Stimulated activated CD4-positive, alpha-beta T cell treated with anti-CD3 and anti-CD28 coated beads, Interleukin-2, amount 100 ng/mL, for 48 hours (primary cell): ENCODE measurements at regions not wholly inside any gene's neighbourhood (a gene's known extent, or its start where the extent isn't known, plus 50 kb on each side); places are given as distances from the start of the nearest gene placed in this dataset.

Source experiments
- DNase-seq, 2 donors: peaks; one replicate each; pipeline ENCODE4 v3.0.0-alpha.2; 2020

- DNase-seq: no peak
Measured at GRCh38 chr13:24085662-24086061, 74.9 kb upstream of the SPATA13 start.

DNA sequence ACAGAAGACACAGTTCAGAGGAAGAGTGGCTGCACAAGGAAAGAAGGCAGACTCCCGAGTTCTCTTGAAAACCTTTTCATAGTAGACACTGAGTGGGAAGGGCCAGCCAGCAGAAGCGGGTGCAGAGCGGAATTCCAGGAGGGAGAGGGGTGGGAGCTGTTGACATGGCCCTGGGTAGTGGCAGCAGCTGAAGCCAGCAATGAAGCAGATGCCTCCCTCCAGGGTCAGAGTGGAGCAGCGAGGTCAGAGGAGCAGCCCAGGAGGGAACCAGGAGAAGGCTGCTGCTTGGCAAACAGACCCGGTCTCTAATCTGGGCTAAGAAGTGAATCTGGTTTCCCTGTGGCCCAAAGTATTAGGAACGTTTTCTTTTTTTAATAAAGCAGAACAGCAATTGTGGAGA lies 73.9 kb upstream of the SPATA13 start:
- no peak for DNase-seq

GRCh38 chr13:24087605-24088225 lies 72.8 kb upstream of the SPATA13 start:
- no peak for DNase-seq

DNA sequence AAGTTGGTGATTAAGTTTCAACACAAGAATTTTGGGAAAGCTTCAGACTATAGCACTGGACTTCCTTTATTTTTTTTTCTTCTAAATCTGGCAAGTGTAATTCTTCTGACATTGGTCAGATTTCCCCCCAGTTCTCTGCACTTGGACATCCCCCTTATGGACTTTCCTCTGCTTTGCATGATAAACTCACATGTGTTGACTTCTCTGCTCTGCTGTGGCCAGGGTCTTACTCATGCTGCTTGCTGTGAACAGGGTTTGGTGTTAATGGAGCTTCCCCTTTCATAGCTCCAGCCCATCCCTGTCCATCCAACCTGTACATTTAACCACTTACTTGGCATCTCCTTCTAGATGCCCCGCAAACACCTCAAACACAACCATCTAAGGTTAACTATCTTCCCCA lies 70.5 kb upstream of the SPATA13 start:
- no peak for DNase-seq

GRCh38 chr13:24091080-24091479 lies 69.4 kb upstream of the SPATA13 start:
- DNase-seq: no peak

GRCh38 chr13:24092108-24092507 lies 68.4 kb upstream of the SPATA13 start:
- DNase-seq: no peak

DNA sequence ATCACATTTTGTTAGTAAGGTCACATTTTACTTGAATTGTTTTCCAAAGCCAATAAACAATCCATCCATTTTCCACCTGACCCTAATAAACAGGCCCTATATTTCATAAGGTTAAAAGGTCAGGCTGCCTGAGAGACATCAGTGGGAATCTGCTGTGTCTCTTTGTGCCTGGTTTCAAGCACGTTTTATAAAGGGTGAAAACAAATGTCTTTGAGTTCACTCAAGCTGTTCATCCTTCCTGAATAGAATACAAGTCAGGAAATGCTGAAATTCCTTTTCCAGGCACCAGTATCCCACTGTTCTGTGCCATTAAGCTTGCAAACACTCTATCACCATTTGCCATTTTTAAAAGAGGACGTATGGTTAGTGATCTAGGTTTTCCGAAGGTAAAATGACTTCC lies 67.5 kb upstream of the SPATA13 start:
- no peak for DNase-seq

DNA sequence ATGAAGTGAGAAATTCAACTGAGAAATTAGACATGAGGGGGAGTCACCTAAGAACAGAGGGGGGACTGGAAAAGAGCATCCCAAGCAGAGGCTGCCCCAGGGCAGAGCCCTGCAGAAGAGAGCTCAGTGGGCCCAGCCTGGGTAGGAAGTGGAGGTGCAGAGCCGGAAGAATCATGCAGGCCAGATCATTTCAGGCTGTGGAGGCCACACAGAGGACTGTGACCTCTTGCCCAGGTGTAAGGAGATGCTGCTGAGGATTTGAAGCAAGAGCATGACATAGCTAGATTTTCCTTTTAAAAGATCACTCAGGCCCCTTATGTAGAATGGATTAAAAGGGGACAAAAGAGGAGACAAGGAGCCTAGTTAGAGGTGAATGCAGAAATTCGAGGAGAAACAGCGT lies 63.9 kb upstream of the SPATA13 start:
- DNase-seq: no peak

DNA sequence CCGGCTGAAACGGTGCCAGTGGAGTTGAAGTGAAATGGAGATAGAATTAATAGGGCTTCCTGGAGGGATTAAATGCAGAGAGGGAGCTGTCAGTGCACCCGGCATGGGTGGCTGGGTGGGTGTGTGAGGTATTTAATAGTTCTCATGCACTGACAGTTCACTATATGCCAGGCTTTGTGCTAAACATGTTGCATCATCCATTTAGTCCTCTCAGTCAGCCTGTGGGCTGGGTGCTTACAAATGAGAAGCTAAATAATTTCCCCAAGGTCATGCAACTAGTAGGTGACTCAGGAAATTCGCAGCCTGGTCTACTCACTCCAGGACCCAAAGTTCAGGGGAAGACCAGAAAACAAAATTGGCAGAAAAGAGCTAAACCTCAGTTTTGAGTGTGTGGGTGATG lies 63.5 kb upstream of the SPATA13 start:
- DNase-seq: peak; percentile 24 to 28

GRCh38 chr13:24097667-24098066 lies 62.9 kb upstream of the SPATA13 start:
- peak; percentile 9 to 11 for DNase-seq

GRCh38 chr13:24099490-24099889 lies 61.0 kb upstream of the SPATA13 start:
- DNase-seq: no peak

- no peak for DNase-seq
Measured at GRCh38 chr13:24100188-24100587, 60.3 kb upstream of the SPATA13 start.

GRCh38 chr13:24103782-24104372 lies 56.6 kb upstream of the SPATA13 start:
- no peak for DNase-seq

DNA sequence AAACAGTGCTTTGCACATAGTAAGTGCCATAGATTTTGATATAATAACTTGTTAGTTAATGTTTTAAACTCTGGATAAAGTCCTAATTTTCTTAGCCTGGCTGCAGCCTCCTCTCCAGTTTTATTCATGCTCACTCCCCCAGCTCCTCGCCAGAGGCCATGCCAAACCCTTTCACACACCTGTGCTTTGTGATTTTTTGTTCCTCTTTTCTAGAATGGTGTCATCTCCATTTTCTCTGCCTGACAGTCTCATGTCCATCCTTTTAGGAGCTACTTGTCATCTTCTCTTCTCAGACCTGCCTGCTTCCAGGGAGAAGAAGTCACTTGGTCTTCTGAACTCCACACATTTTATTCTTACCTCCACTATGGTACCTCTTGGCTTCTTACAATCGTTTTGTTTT lies 55.8 kb upstream of the SPATA13 start:
- no peak for DNase-seq

DNA sequence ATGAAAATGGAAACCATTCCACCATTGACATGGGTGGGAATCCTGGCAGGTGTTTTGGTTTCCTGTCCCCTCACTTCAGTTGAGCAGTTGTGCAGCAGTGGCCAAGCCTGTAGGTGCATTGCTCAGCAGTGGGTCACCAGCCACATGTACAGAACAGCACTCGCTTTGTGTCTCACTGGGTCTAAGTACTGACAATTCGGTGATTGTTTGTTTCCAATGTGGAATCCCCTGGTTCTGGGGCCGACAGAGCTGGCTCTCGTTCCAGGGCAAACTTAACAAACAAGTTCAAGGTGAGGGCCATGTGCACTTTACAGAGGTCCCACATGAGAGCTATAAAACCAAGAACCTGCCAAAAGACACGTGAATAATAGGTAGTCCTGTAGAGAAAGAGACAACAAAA lies 54.1 kb upstream of the SPATA13 start:
- DNase-seq: no peak

DNA sequence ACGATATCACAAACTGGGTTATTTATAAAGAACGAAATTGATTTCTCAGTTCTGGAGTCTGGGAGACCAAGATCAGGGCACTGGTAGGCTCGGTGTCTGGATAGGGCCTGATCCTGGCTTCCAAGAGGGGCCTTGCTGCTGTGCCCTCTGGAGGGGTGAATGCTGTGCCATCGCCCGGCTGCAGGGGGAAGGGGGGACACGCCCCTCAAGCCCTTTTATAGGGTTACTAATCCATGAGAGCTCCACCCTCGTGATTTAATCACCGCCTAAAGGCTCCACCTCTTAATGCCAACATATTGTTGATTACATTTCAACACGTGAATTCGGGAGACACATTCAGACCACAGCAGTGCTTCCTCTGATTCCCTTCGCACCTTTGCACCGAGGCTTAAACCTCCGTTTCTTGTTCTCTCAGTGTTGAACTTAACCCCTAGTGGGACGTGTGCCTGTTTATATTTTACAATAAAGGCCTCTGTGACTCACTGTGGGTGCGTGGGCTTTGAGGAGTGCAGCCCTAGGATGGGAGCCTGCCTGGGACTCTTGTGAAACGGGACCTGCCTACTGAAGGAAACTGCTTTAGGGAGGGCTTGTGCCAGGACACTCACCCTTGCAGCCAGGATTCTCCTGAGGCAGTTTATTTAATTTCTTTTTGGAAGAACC lies 52.4 kb upstream of the SPATA13 start:
- no peak for DNase-seq

DNA sequence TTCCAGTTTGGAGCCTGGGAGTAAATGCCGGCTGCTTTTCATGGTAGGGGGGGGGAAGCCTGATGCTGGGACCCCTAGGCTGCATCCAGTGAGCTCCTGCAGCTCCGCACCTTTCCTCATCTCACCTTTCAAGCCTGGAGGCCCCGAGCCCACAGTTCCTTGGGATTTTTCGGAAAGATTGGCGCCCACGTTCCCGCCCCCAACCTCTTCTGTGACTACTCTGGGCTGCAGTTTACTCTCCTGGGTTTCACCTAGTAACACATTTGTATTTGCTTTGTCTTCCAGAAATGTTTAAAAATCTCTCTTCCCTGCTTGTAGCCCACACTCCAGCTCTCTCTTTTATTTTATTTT lies 51.9 kb upstream of the SPATA13 start:
- DNase-seq: no peak

GRCh38 chr13:24110011-24110410 lies 50.5 kb upstream of the SPATA13 start:
- no peak for DNase-seq
